ENCODE measurements at regions not wholly inside any gene's neighbourhood (a gene's known extent, or its start where the extent isn't known, plus 50 kb on each side); places are given as distances from the start of the nearest gene placed in this dataset.

GRCh38 chr2:150119819-150120218 is 367.6 kb downstream of the RND3 start:
- no peak for TF ChIP-seq CTCF (conservative IDR thresholded peaks at IDR 0.05 in 1 of 2, IDR thresholded peaks at IDR 0.05 in 1 of 2; ENCODE audit: extremely low read depth in 1 of 2, insufficient read depth in 1 of 2, low read depth in 1 of 2, low read length in 2 of 2)
- TF ChIP-seq EZH2 (IDR thresholded peaks at IDR 0.05; ENCODE audit: borderline replicate concordance, low read length), result no peak
